ENCODE measurements at regions not wholly inside any gene's neighbourhood (a gene's known extent, or its start where the extent isn't known, plus 50 kb on each side); places are given as distances from the start of the nearest gene placed in this dataset.

DNA sequence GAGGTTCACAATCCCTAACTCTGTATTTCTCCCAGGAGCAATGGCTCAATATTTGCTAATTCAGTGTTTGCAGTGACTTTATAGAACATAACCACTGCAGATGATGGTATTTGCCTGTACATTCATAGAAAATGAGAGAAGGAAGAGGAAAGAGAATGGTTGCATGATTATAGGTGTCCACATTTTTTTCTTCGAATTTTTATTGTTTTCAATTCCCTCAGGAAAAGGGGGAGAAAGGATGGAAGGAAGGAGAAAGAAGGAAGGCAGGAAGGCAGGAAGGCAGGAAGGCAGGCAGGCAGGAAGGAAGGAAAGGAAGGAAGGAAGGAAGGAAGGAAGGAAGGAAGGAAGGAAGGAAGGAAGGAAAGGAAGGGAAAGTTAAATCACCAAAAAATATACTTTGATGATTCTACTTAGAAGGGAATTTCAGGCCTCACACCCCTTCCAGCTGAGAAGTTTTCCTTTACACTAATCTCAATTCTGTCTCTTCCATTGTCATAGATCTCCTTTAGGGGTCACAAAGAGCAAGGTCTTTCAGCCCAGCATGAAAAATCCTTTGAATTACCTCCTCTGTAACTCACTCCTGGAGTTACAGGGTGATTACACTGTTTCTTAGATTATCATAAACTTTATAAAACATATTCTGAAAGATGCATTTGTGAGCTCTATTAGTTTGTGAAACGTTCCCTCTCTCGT lies 118.8 kb upstream of the INHBA start:
- WGBS, 3 donors: 56 to 74% (median 59%) methylated on average over 3 of the region's 3 CpGs
- FAIRE-seq: no peak

DNA sequence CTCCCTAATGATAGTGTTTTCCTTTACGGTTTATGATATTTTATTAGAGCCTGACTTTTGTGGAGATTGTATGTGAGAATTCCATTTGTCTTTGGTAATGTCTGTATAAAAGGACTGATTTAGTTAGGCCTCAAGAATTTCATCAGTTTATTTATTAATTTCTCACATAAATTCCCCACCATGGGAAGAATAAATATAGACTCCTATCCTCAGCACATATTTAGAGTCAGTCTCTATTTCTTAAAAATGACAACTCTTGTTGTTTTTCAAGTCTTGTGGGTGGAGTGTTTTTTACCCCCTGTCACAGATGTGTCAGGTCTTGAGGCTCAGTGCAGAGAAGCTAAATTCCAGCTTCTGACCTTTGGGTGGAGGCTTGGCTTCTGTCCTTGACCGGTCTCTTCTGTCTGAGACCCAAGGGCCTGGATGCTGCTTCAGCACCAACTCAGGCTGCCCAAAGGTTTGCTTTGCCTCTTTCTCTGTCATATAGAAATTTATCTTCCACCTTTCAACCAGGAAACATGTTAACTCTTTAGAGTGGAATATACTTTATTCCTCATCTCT lies 117.3 kb upstream of the INHBA start:
- FAIRE-seq: no peak
- Histone ChIP-seq H3K4me3 (ENCODE audit: low read depth in 1 of 3, low read length in 3 of 3) (no peak overlapping the region), H3K36me3 (ENCODE audit: control insufficient read depth in 3 of 3, insufficient read depth in 2 of 3, low read depth in 1 of 3, low read length in 3 of 3) (no peaks in the 10 kb centered on the region), H3K27me3 (ENCODE audit: control insufficient read depth in 3 of 3, insufficient read depth in 3 of 3, low read length in 3 of 3) (no peaks in the 10 kb centered on the region), H3K4me1 (ENCODE audit: control insufficient read depth in 3 of 3, insufficient read depth in 2 of 3, low read depth in 1 of 3, low read length in 2 of 3) (no peaks in the 10 kb centered on the region), H3K27ac (ENCODE audit: low read depth in 1 of 3, low read length in 2 of 3) (no peak overlapping the region), H3K9me3 (ENCODE audit: control insufficient read depth in 2 of 2, insufficient read depth in 1 of 2, low read depth in 1 of 2, low read length in 1 of 2) (no peaks in the 10 kb centered on the region)
- 79 to 91% (median 89%) methylated on average over 2 of the region's 2 CpGs for WGBS, 3 donors
- DNase-seq: no peak

More for the DNA sequence above, 118.8 kb upstream of the INHBA start:
- no peak for DNase-seq
- Histone ChIP-seq H3K27ac (ENCODE audit: low read depth in 1 of 3, low read length in 2 of 3) (no peak overlapping the region), H3K27me3 (ENCODE audit: control insufficient read depth in 3 of 3, insufficient read depth in 3 of 3, low read length in 3 of 3) (no peaks in the 10 kb centered on the region), H3K9me3 (ENCODE audit: control insufficient read depth in 2 of 2, insufficient read depth in 1 of 2, low read depth in 1 of 2, low read length in 1 of 2) (no peaks in the 10 kb centered on the region), H3K36me3 (ENCODE audit: control insufficient read depth in 3 of 3, insufficient read depth in 2 of 3, low read depth in 1 of 3, low read length in 3 of 3) (no peaks in the 10 kb centered on the region), H3K4me1 (ENCODE audit: control insufficient read depth in 3 of 3, insufficient read depth in 2 of 3, low read depth in 1 of 3, low read length in 2 of 3) (no peaks in the 10 kb centered on the region), H3K4me3 (ENCODE audit: low read depth in 1 of 3, low read length in 3 of 3) (no peak overlapping the region)

DNA sequence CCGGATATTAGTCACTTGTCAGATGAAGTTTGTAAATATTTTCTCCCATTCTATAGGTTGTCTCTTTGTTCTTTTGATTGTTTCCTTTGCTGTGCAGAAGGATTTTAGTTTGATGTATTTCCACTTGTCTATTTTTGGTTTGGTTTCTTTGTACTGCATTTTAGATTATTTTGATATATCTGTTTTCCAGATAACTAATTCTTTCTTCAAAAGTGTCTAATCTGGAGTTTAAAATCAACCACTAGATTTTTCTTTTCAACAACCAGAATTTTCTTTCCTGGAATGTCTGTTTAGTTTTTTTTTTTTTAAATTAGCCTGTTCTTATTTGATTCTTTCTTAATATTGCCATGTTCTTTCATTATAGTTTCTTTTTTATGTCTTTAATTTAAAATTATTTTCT lies 116.8 kb upstream of the INHBA start:
- Histone ChIP-seq H3K27me3 (ENCODE audit: control insufficient read depth in 3 of 3, insufficient read depth in 3 of 3, low read length in 3 of 3) (no peaks in the 10 kb centered on the region), H3K4me1 (ENCODE audit: control insufficient read depth in 3 of 3, insufficient read depth in 2 of 3, low read depth in 1 of 3, low read length in 2 of 3) (no peaks in the 10 kb centered on the region), H3K36me3 (ENCODE audit: control insufficient read depth in 3 of 3, insufficient read depth in 2 of 3, low read depth in 1 of 3, low read length in 3 of 3) (no peaks in the 10 kb centered on the region), H3K9me3 (ENCODE audit: control insufficient read depth in 2 of 2, insufficient read depth in 1 of 2, low read depth in 1 of 2, low read length in 1 of 2) (no peaks in the 10 kb centered on the region), H3K4me3 (ENCODE audit: low read depth in 1 of 3, low read length in 3 of 3) (no peak overlapping the region), H3K27ac (ENCODE audit: low read depth in 1 of 3, low read length in 2 of 3) (no peak overlapping the region)
- FAIRE-seq (no peak), DNase-seq (no peak)
- 81 to 93% (median 89%) methylated on average over 1 of the region's 1 CpG for WGBS, 3 donors

DNA sequence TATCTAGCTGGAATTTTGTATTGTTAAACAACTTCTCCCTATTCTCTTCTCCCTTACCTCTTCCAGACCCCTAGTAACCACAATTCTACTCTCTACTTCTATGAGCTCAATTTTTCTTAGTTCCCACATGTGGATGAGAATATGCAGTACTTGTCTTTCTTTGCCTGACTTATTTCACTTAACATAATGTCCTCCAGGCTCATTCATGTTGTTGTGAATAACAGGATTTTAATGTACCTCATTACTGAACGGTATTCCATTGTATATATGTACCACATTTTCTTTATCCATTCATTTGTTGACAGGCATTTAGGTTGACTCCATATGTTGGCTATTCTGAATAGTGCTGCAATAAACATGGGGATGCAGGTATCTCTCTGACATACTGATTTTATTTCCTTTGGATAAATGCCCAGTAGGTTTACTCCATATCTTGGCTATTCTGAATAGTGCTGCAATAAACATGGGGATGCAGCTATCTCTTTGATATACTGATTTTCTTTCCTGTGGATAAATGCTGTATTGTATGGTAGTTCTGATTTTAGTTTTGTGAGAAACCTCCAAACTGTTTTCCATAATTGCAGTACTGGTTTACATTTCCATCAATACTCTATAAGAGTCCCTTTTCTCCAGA lies 116.0 kb upstream of the INHBA start:
- DNase-seq: no peak
- Histone ChIP-seq H3K9me3 (ENCODE audit: control insufficient read depth in 2 of 2, insufficient read depth in 1 of 2, low read depth in 1 of 2, low read length in 1 of 2) (no peaks in the 10 kb centered on the region), H3K4me1 (ENCODE audit: control insufficient read depth in 3 of 3, insufficient read depth in 2 of 3, low read depth in 1 of 3, low read length in 2 of 3) (no peaks in the 10 kb centered on the region), H3K4me3 (ENCODE audit: low read depth in 1 of 3, low read length in 3 of 3) (no peak overlapping the region), H3K27me3 (ENCODE audit: control insufficient read depth in 3 of 3, insufficient read depth in 3 of 3, low read length in 3 of 3) (no peaks in the 10 kb centered on the region), H3K36me3 (ENCODE audit: control insufficient read depth in 3 of 3, insufficient read depth in 2 of 3, low read depth in 1 of 3, low read length in 3 of 3) (no peaks in the 10 kb centered on the region), H3K27ac (ENCODE audit: low read depth in 1 of 3, low read length in 2 of 3) (no peak overlapping the region)
- WGBS, 3 donors: 44 to 66% (median 50%) methylated on average over 1 of the region's 1 CpG
- no peak for FAIRE-seq

DNA sequence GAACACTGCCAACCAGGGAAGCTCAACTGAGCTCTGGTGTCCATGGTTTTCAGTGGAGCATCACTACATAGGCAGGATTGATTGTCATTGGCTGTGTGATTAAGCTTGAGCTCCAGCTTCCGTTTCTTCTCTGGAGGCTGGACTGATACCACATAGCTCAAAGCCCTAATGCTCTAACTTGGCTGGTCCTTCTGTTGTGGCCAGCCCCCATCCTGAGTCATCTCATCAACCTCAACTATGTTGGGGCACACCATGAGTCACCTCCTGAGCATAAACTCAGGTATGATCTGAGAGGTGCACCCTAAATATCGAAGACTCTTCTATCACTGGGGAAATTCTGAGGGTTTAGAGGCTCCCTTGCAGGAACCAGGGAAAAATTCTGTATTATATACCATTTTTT lies 114.5 kb upstream of the INHBA start:
- H3K27me3 ChIP-seq (ENCODE audit: control insufficient read depth in 3 of 3, insufficient read depth in 3 of 3, low read length in 3 of 3): no peaks in the 10 kb centered on the region

DNA sequence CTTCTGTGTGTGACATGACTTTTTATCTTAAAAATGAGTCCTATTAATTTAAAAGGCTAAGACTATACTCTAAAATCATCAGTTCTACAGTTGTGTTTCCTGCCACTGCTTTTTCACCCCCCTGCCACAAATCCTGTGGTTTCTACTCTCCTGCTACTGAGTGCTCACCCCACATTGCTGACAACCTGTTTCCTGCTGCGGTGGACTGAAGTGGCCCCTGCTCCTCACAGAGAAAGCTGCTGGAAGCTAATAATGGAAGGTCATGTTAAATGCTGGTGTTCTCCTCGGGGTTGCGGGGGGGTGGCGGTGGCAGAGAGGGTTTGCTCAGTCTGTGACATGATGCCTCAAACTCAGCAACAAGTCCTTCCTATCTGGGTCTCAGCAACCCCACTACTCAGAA lies 113.2 kb upstream of the INHBA start:
- Histone ChIP-seq H3K9me3 (ENCODE audit: control insufficient read depth in 2 of 2, insufficient read depth in 1 of 2, low read depth in 1 of 2, low read length in 1 of 2) (no peaks in the 10 kb centered on the region), H3K4me3 (ENCODE audit: low read depth in 1 of 3, low read length in 3 of 3) (no peak overlapping the region), H3K27me3 (ENCODE audit: control insufficient read depth in 3 of 3, insufficient read depth in 3 of 3, low read length in 3 of 3) (no peaks in the 10 kb centered on the region), H3K4me1 (ENCODE audit: control insufficient read depth in 3 of 3, insufficient read depth in 2 of 3, low read depth in 1 of 3, low read length in 2 of 3) (no peaks in the 10 kb centered on the region), H3K27ac (ENCODE audit: low read depth in 1 of 3, low read length in 2 of 3) (no peak overlapping the region), H3K36me3 (ENCODE audit: control insufficient read depth in 3 of 3, insufficient read depth in 2 of 3, low read depth in 1 of 3, low read length in 3 of 3) (no peaks in the 10 kb centered on the region)
- DNase-seq: no peak
- WGBS, 3 donors: 54 to 83% (median 66%) methylated on average over 4 of the region's 4 CpGs
- FAIRE-seq: no peak

More for the DNA sequence above, 114.5 kb upstream of the INHBA start:
- Histone ChIP-seq H3K36me3 (ENCODE audit: control insufficient read depth in 3 of 3, insufficient read depth in 2 of 3, low read depth in 1 of 3, low read length in 3 of 3) (no peaks in the 10 kb centered on the region), H3K27ac (ENCODE audit: low read depth in 1 of 3, low read length in 2 of 3) (no peak overlapping the region), H3K9me3 (ENCODE audit: control insufficient read depth in 2 of 2, insufficient read depth in 1 of 2, low read depth in 1 of 2, low read length in 1 of 2) (no peaks in the 10 kb centered on the region), H3K4me1 (ENCODE audit: control insufficient read depth in 3 of 3, insufficient read depth in 2 of 3, low read depth in 1 of 3, low read length in 2 of 3) (no peaks in the 10 kb centered on the region), H3K4me3 (ENCODE audit: low read depth in 1 of 3, low read length in 3 of 3) (no peak overlapping the region)
- DNase-seq (no peak), FAIRE-seq (no peak)
- WGBS, 3 donors: 61 to 85% (median 79%) methylated on average over 2 of the region's 2 CpGs

DNA sequence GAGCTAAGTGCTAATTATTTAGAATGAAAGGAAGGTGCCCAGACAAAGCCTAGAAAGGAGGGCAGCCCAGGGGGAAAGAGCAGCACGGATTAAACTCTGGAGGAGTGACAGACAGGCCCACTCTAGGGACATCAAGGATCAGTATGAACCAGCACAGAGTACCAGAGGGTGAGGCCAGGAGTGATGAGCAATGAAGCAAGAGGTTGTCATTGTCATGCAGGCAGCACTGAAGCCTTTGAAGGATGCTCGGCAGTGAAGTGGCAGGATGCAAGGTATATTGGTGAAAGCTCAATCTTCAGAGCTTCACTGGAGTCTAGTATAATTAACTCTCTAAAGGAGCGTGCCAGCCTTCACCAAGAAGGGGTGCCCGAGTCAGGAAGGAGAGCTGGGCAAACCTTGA lies 112.0 kb upstream of the INHBA start:
- Histone ChIP-seq H3K9me3 (ENCODE audit: control insufficient read depth in 2 of 2, insufficient read depth in 1 of 2, low read depth in 1 of 2, low read length in 1 of 2) (no peaks in the 10 kb centered on the region), H3K27me3 (ENCODE audit: control insufficient read depth in 3 of 3, insufficient read depth in 3 of 3, low read length in 3 of 3) (no peaks in the 10 kb centered on the region), H3K36me3 (ENCODE audit: control insufficient read depth in 3 of 3, insufficient read depth in 2 of 3, low read depth in 1 of 3, low read length in 3 of 3) (no peaks in the 10 kb centered on the region), H3K27ac (ENCODE audit: low read depth in 1 of 3, low read length in 2 of 3) (no peak overlapping the region), H3K4me1 (ENCODE audit: control insufficient read depth in 3 of 3, insufficient read depth in 2 of 3, low read depth in 1 of 3, low read length in 2 of 3) (no peaks in the 10 kb centered on the region), H3K4me3 (ENCODE audit: low read depth in 1 of 3, low read length in 3 of 3) (no peak overlapping the region)
- DNase-seq (no peak), FAIRE-seq (no peak)
- WGBS, 3 donors: 59 to 77% (median 64%) methylated on average over 4 of the region's 4 CpGs

DNA sequence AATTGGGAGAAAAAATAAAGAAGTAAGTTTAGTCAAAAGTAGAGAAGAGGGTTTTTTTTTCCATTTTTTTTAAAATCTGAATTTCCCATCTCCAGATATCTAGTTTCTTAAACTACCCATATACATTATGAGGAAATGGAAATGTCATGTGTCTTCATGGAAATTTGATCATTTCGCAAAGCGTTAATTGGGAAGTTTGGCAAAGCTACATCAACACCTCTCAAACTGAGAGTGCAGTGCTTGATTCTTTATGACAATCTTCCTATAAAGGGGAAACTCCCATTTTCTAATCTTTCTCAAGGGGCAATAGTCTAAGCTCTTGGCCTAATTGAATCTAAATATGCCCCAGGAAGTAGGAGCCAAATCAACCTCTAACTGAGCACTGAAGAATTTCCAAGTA lies 110.4 kb upstream of the INHBA start:
- no peaks in the 10 kb centered on the region for H3K27me3 ChIP-seq (ENCODE audit: control insufficient read depth in 3 of 3, insufficient read depth in 3 of 3, low read length in 3 of 3)
- DNase-seq: no peak
- no peak overlapping the region for H3K27ac ChIP-seq (ENCODE audit: low read depth in 1 of 3, low read length in 2 of 3)
- H3K36me3 ChIP-seq (ENCODE audit: control insufficient read depth in 3 of 3, insufficient read depth in 2 of 3, low read depth in 1 of 3, low read length in 3 of 3): no peaks in the 10 kb centered on the region
- no peak for FAIRE-seq
- no peaks in the 10 kb centered on the region for H3K9me3 ChIP-seq (ENCODE audit: control insufficient read depth in 2 of 2, insufficient read depth in 1 of 2, low read depth in 1 of 2, low read length in 1 of 2)
- H3K4me3 ChIP-seq (ENCODE audit: low read depth in 1 of 3, low read length in 3 of 3): no peak overlapping the region
- WGBS, 3 donors: 92 to 100% (median 97%) methylated on average over 2 of the region's 2 CpGs
- H3K4me1 ChIP-seq (ENCODE audit: control insufficient read depth in 3 of 3, insufficient read depth in 2 of 3, low read depth in 1 of 3, low read length in 2 of 3): no peaks in the 10 kb centered on the region

All from small intestine (tissue), 7 donors.